HuH-7 (cell line): ENCODE measurements at regions not wholly inside any gene's neighbourhood (a gene's known extent, or its start where the extent isn't known, plus 50 kb on each side); places are given as distances from the start of the nearest gene placed in this dataset.

Experiments used
- DNase-seq: peaks from one replicate; pipeline ENCODE4 v3.0.0; 2011; ENCODE audit warnings: low spot score

GRCh38 chr4:10203851-10204250 is 87.3 kb upstream of the WDR1 start:
- no peak for DNase-seq

- no peak for DNase-seq
These were observed 85.0 kb upstream of the WDR1 start for GRCh38 chr4:10201381-10202223.

- DNase-seq, result no peak
These were observed 84.3 kb upstream of the WDR1 start for GRCh38 chr4:10200869-10201268.

GRCh38 chr4:10198365-10198764 is 81.8 kb upstream of the WDR1 start:
- no peak for DNase-seq

GRCh38 chr4:10197952-10198351 is 81.4 kb upstream of the WDR1 start:
- DNase-seq, result no peak

GRCh38 chr4:10196191-10196590 is 79.6 kb upstream of the WDR1 start:
- no peak for DNase-seq

- DNase-seq, result no peak
These were observed 75.7 kb upstream of the WDR1 start for GRCh38 chr4:10192331-10192730.

GRCh38 chr4:10188400-10189004 is 71.9 kb upstream of the WDR1 start:
- DNase-seq, result no peak

- DNase-seq, result no peak
These were observed 69.9 kb upstream of the WDR1 start for GRCh38 chr4:10186228-10187214.

GRCh38 chr4:10185518-10186227 is 69.1 kb upstream of the WDR1 start:
- DNase-seq, result no peak

- no peak for DNase-seq
These were observed 67.9 kb upstream of the WDR1 start for GRCh38 chr4:10184501-10184938.

- no peak for DNase-seq
These were observed 67.4 kb upstream of the WDR1 start for GRCh38 chr4:10184041-10184440.

GRCh38 chr4:10183462-10183861 is 66.9 kb upstream of the WDR1 start:
- no peak for DNase-seq

- no peak for DNase-seq
These were observed 66.1 kb upstream of the WDR1 start for GRCh38 chr4:10182446-10183424.

- no peak for DNase-seq
These were observed 65.3 kb upstream of the WDR1 start for GRCh38 chr4:10181745-10182445.

GRCh38 chr4:10180927-10181744 is 64.5 kb upstream of the WDR1 start:
- DNase-seq, result no peak

GRCh38 chr4:10180603-10180926 is 64.0 kb upstream of the WDR1 start:
- no peak for DNase-seq

- DNase-seq, result no peak
These were observed 63.5 kb upstream of the WDR1 start for GRCh38 chr4:10179957-10180602.

- no peak for DNase-seq
These were observed 62.2 kb upstream of the WDR1 start for GRCh38 chr4:10178763-10179162.
